ENCODE measurements at regions not wholly inside any gene's neighbourhood (a gene's known extent, or its start where the extent isn't known, plus 50 kb on each side); places are given as distances from the start of the nearest gene placed in this dataset.

- DNase-seq (ENCODE audit: low read depth in 4 of 4, low spot score in 3 of 4), result no peak
These were observed 1293.1 kb upstream of the USP15 start for GRCh38 chr12:60967128-60967527.

GRCh38 chr12:60977966-60978365 lies 1282.2 kb upstream of the USP15 start:
- no peak for DNase-seq (ENCODE audit: low read depth in 4 of 4, low spot score in 3 of 4)

- no peak for DNase-seq (ENCODE audit: low read depth in 4 of 4, low spot score in 3 of 4)
These were observed 1279.6 kb upstream of the USP15 start for GRCh38 chr12:60980558-60980957.

GRCh38 chr12:60981473-60981872 lies 1278.7 kb upstream of the USP15 start:
- no peak for DNase-seq (ENCODE audit: low read depth in 4 of 4, low spot score in 3 of 4)

- DNase-seq (ENCODE audit: low read depth in 4 of 4, low spot score in 3 of 4), result no peak
These were observed 1268.1 kb upstream of the USP15 start for GRCh38 chr12:60992087-60992486.

- no peak for DNase-seq (ENCODE audit: low read depth in 4 of 4, low spot score in 3 of 4)
These were observed 1264.9 kb upstream of the USP15 start for GRCh38 chr12:60995256-60995825.

- no peak for DNase-seq (ENCODE audit: low read depth in 4 of 4, low spot score in 3 of 4)
These were observed 1262.3 kb upstream of the USP15 start for GRCh38 chr12:60997869-60998378.

- no peak for DNase-seq (ENCODE audit: low read depth in 4 of 4, low spot score in 3 of 4)
These were observed 1251.0 kb upstream of the USP15 start for GRCh38 chr12:61009192-61009591.

GRCh38 chr12:61011767-61012423 lies 1248.3 kb upstream of the USP15 start:
- DNase-seq (ENCODE audit: low read depth in 4 of 4, low spot score in 3 of 4), result no peak

GRCh38 chr12:61018571-61018970 lies 1241.6 kb upstream of the USP15 start:
- DNase-seq (ENCODE audit: low read depth in 4 of 4, low spot score in 3 of 4), result no peak

- DNase-seq (ENCODE audit: low read depth in 4 of 4, low spot score in 3 of 4), result no peak
These were observed 1237.0 kb upstream of the USP15 start for GRCh38 chr12:61023231-61023630.

- DNase-seq (ENCODE audit: low read depth in 4 of 4, low spot score in 3 of 4), result no peak
These were observed 1230.7 kb upstream of the USP15 start for GRCh38 chr12:61029516-61029915.

- DNase-seq (ENCODE audit: low read depth in 4 of 4, low spot score in 3 of 4), result no peak
These were observed 1222.4 kb upstream of the USP15 start for GRCh38 chr12:61037792-61038191.

GRCh38 chr12:61043838-61044237 lies 1216.4 kb upstream of the USP15 start:
- DNase-seq (ENCODE audit: low read depth in 4 of 4, low spot score in 3 of 4), result no peak

GRCh38 chr12:61044766-61045165 lies 1215.4 kb upstream of the USP15 start:
- no peak for DNase-seq (ENCODE audit: low read depth in 4 of 4, low spot score in 3 of 4)

GRCh38 chr12:61070640-61071414 lies 1189.4 kb upstream of the USP15 start:
- no peak for DNase-seq (ENCODE audit: low read depth in 4 of 4, low spot score in 3 of 4)

GRCh38 chr12:61072717-61073116 lies 1187.5 kb upstream of the USP15 start:
- no peak for DNase-seq (ENCODE audit: low read depth in 4 of 4, low spot score in 3 of 4)

- no peak for DNase-seq (ENCODE audit: low read depth in 4 of 4, low spot score in 3 of 4)
These were observed 1165.1 kb upstream of the USP15 start for GRCh38 chr12:61095111-61095510.

GRCh38 chr12:61098031-61098580 lies 1162.1 kb upstream of the USP15 start:
- DNase-seq (ENCODE audit: low read depth in 4 of 4, low spot score in 3 of 4), result no peak

GRCh38 chr12:61107118-61107517 lies 1153.1 kb upstream of the USP15 start:
- no peak for DNase-seq (ENCODE audit: low read depth in 4 of 4, low spot score in 3 of 4)

GRCh38 chr12:61111218-61111617 lies 1149.0 kb upstream of the USP15 start:
- DNase-seq (ENCODE audit: low read depth in 4 of 4, low spot score in 3 of 4), result no peak
